GM12878 (cell line): ENCODE measurements at regions not wholly inside any gene's neighbourhood (a gene's known extent, or its start where the extent isn't known, plus 50 kb on each side); places are given as distances from the start of the nearest gene placed in this dataset.

Experiments used
- ATAC-seq: fragments of 200-7000 bp; cut with Tn5 transposase; 3 replicates; pipeline ENCODE4 v1.9.1; 2020; ENCODE audit warnings: mild to moderate bottlenecking, moderate library complexity
- BruUV-seq: library from RNA; stranded (reverse); fragments of 400-500 nt; replicated peaks from 2 replicates; lab custom pipeline; 2021; lab: Mats Ljungman, UMichigan
- CTCF ChIA-PET: fragments of 300-600 bp; sonication (Branson Sonifier 250); formaldehyde crosslinking; extraction: SDS; loops from one replicate; lab custom pipeline; 2021; ENCODE audit warnings: inconsistent platforms; lab: Yijun Ruan, JAX
- POLR2A ChIA-PET: fragments of 350-600 bp; formaldehyde crosslinking; extraction: SDS; loops from one replicate; lab custom pipeline; 2021; ENCODE audit warnings: inconsistent platforms; lab: Charles Lee
- RAD21 ChIA-PET: fragments of 300-600 bp; sonication (Branson Sonifier 250); formaldehyde crosslinking; loops from one replicate; lab custom pipeline; 2023; ENCODE audit warnings: antibody characterized with exemption; ENCODE audit not compliant: unreplicated experiment; lab: Charles Lee
- SMC1A ChIA-PET: fragments of 300-600 bp; sonication (Branson Sonifier 250); formaldehyde crosslinking; loops from one replicate; lab custom pipeline; 2023; ENCODE audit not compliant: unreplicated experiment, uncharacterized antibody; lab: Charles Lee
- DNase-seq: peaks from one replicate; pipeline ENCODE4 v3.0.0-alpha.2; 2011; ENCODE audit warnings: low read depth, low spot score
- FAIRE-seq: peaks from 3 replicates; lab custom pipeline; 2011; peaks lifted over from hg19 to GRCh38; lab: Jason Lieb, UNC
- H2AFZ ChIP-seq: 2 replicates; pipeline ENCODE4 v1.6.0; 2011; ENCODE audit warnings: low read depth, low read length, control low read depth; ENCODE audit not compliant: control insufficient read depth
- H3K27ac ChIP-seq: 2 replicates; pipeline ENCODE4 v1.5.1; 2011; ENCODE audit warnings: control low read depth; ENCODE audit not compliant: control insufficient read depth, insufficient read depth
- H3K27me3 ChIP-seq, 2 experiments: replicated peaks in 1 of 2; 2 replicates each; pipeline versions ENCODE4 v1.6.0 to v1.6.1; 2011; ENCODE audit warnings: low read length in 1 of 2; ENCODE audit not compliant: control insufficient read depth in 2 of 2, insufficient read depth in 2 of 2
- H3K36me3 ChIP-seq, 2 experiments: 2 replicates each; pipeline ENCODE4 v1.5.1; 2011; ENCODE audit warnings: low read length in 1 of 2; ENCODE audit not compliant: control insufficient read depth in 2 of 2, insufficient read depth in 2 of 2
- H3K4me1 ChIP-seq: 2 replicates; pipeline ENCODE4 v1.6.1; 2011; ENCODE audit warnings: mild to moderate bottlenecking, low read length, moderate library complexity, mixed read lengths; ENCODE audit not compliant: control insufficient read depth, insufficient read depth
- H3K4me2 ChIP-seq: 2 replicates; pipeline ENCODE4 v1.6.0; 2011; ENCODE audit warnings: control low read depth; ENCODE audit not compliant: control insufficient read depth, insufficient read depth
- H3K4me3 ChIP-seq: fragments of 200-600 bp; sonication (generic); 2 replicates; pipeline ENCODE4 v1.5.1; 2016
- H3K79me2 ChIP-seq: 2 replicates; pipeline ENCODE4 v1.6.0; 2011; ENCODE audit warnings: low read length; ENCODE audit not compliant: control insufficient read depth, insufficient read depth
- H3K9ac ChIP-seq: 2 replicates; pipeline ENCODE4 v1.8.0; 2011; ENCODE audit warnings: low read length, control low read depth, mixed read lengths; ENCODE audit not compliant: control insufficient read depth, insufficient read depth
- H3K9me3 ChIP-seq: replicated peaks from 3 replicates; pipeline ENCODE4 v1.5.1; 2011; ENCODE audit warnings: mild to moderate bottlenecking, low read length; ENCODE audit not compliant: control insufficient read depth, insufficient read depth
- H4K20me1 ChIP-seq: 2 replicates; pipeline ENCODE4 v1.6.0; 2011; ENCODE audit not compliant: control insufficient read depth, insufficient read depth
- ATF2 ChIP-seq: IDR thresholded peaks from 2 replicates; pipeline ENCODE4 v1.6.1; 2012; ENCODE audit warnings: low read length, inconsistent platforms
- BCL11A ChIP-seq: IDR thresholded peaks from 2 replicates; pipeline ENCODE4 v1.6.1; 2011; ENCODE audit warnings: low read depth, low read length
- CBX5 ChIP-seq: sonication (generic); IDR thresholded peaks from 2 replicates; pipeline ENCODE4 v1.6.1; 2016; ENCODE audit warnings: low read depth, moderate library complexity, mild to moderate bottlenecking, inconsistent platforms
- CEBPZ ChIP-seq: fragments of 150-350 bp; IDR thresholded peaks from 2 replicates; pipeline ENCODE4 v1.6.1; 2016; ENCODE audit warnings: low read depth, low read length
- ELK1 ChIP-seq: IDR thresholded peaks from 2 replicates; pipeline ENCODE4 v1.6.1; 2012; ENCODE audit warnings: low read depth, low read length, improper control_type of control experiment
- IRF3 ChIP-seq: fragments of 450-650 bp; IDR thresholded peaks from 2 replicates; pipeline ENCODE4 v1.6.1; 2014; ENCODE audit warnings: mild to moderate bottlenecking
- SMAD5 ChIP-seq: IDR thresholded peaks from 2 replicates; pipeline ENCODE4 v1.6.1; 2016; ENCODE audit warnings: antibody characterized with exemption, low read depth
- SMC3 ChIP-seq: IDR thresholded peaks from 2 replicates; pipeline ENCODE4 v1.6.1; 2011; ENCODE audit warnings: low read length, improper control_type of control experiment, borderline replicate concordance
- YY1 ChIP-seq: IDR thresholded peaks from 2 replicates; pipeline ENCODE4 v1.6.1; 2011; ENCODE audit warnings: low read depth, mild to moderate bottlenecking, low read length
- ZBTB33 ChIP-seq: fragments of 450-650 bp; IDR thresholded peaks from 2 replicates; pipeline ENCODE4 v1.6.1; 2017; ENCODE audit warnings: mild to moderate bottlenecking
- ZNF384 ChIP-seq: IDR thresholded peaks from 2 replicates; pipeline ENCODE4 v1.6.1; 2012; ENCODE audit warnings: low read depth, mild to moderate bottlenecking, low read length, improper control_type of control experiment, borderline replicate concordance
- ZNF622 ChIP-seq: fragments of 450-650 bp; IDR thresholded peaks from 2 replicates; pipeline ENCODE4 v1.6.1; 2017; ENCODE audit warnings: mild to moderate bottlenecking, inconsistent platforms
- WGBS: methylation state at CpG from one replicate; pipeline ENCODE4 v1.1.6; 2016; ENCODE audit warnings: low lambda C conversion rate; ENCODE audit not compliant: insufficient replicate concordance, insufficient coverage; ENCODE audit errors: missing lambda C conversion rate; 5-methylcytosine and 5-hydroxymethylcytosine counted together
- in situ Hi-C: fragments of 300-500 bp; cut with MboI; formaldehyde crosslinking; loops from 9 replicates; pipeline ENCODE4 v1.14.3; 2018; ENCODE audit warnings: mixed read lengths
- intact Hi-C: fragments of 100-400 bp; cut with micrococcal nuclease; formaldehyde crosslinking; loops from one replicate; pipeline ENCODE4 v1.14.2; 2022; ENCODE audit not compliant: unreplicated experiment
- TF ChIP-seq, protein P1 (sequence below): IDR thresholded peaks from 2 replicates; pipeline ENCODE4 v1.6.1; 2012; ENCODE audit warnings: low read depth, low read length, improper control_type of control experiment

DNA sequence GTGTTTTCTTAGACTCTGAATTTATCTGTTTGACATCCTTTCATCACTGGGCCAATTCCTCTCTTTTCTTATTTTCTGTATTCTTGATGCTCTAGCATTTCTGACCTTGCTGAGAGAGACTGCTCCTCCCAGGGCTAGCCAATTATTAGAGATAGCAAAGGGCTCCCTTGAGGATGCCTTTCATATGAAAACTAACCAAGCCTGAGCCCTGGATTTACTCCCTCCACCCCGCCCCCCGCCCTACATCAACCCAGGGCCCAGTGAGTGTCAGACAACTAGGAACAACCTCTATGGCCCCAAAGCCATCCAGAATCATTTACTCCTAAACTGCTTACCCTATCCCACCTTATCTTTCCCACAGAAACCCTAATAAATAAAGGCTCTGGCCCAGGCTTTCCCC, 69.7 kb upstream of the LARS2 start (continued):
- no peak for TF ChIP-seq CEBPZ
- TF ChIP-seq ELK1, result no peak
- TF ChIP-seq ATF2, result no peak
- no peak for TF ChIP-seq YY1
- TF ChIP-seq ZNF622, result no peak

GRCh38 chr3:45319231-45319995, 69.0 kb upstream of the LARS2 start:
- Histone ChIP-seq H3K9ac (no peak overlapping the region), H3K79me2 (no peaks in the 10 kb centered on the region), H3K4me2 (no peak overlapping the region), H4K20me1 (no peaks in the 10 kb centered on the region), H3K4me3 (no peak overlapping the region), H2AFZ (no peak overlapping the region), H3K4me1 (no peaks in the 10 kb centered on the region), H3K27ac (no peak overlapping the region), H3K27me3 (peaks cover 0 to 2% of the 10 kb centered on the region in 2 experiments; a peak in 3 of 4 replicates), H3K9me3 (no peaks in the 10 kb centered on the region), H3K36me3 (no peaks in the 10 kb centered on the region)
- ChIA-PET CTCF (no interaction called here), POLR2A (no interaction called here), RAD21 (no interaction called here), SMC1A (interaction anchor here (0.8 kb wide), 1 partner anchor 54 kb away, joined by 5 read pairs; no protein-coding TSS in a partner anchor)
- in situ Hi-C loops (no loop called here), intact Hi-C loops (no loop called here)
- no peak for ATAC-seq
- no TSS peak for BruUV-seq
- 33% methylated on average over 10 of the region's 10 CpGs for WGBS
- no peak for FAIRE-seq
- DNase-seq, result no peak
- TF ChIP-seq ZBTB33 (no peak), ZNF384 (no peak), IRF3 (no peak), SMC3 (no peak), CBX5 (no peak), BCL11A (no peak), SMAD5 (no peak)
- TF ChIP-seq, protein P1, sequence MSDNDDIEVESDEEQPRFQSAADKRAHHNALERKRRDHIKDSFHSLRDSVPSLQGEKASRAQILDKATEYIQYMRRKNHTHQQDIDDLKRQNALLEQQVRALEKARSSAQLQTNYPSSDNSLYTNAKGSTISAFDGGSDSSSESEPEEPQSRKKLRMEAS, result no peak
